ENCODE measurements at regions not wholly inside any gene's neighbourhood (a gene's known extent, or its start where the extent isn't known, plus 50 kb on each side); places are given as distances from the start of the nearest gene placed in this dataset.

DNA sequence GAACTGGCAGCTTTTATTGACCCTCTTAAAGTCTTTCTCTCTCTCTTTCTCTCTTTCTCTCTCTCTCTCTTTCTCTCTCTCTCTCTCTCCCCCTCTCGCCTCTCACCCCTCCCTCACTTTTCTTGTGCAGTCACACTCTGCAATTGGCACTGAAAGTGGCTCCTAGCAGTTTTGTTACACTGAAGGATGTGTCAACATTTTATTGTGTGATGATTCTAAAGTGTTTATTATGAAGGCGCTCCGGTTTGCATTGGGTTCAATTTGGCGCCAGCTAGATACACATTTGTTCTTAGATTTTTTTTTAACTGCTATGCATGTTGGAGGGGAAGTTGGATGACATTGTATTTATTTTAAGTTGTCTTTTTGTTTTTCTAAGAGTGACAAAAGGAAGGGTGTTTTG is 64.0 kb upstream of the CHRM3 start:
- in situ Hi-C loops (cut with HindIII; ENCODE audit: low sequenced_read_pairs), result no loop called here
- no peak for DNase-seq (ENCODE audit: low read depth)
- TF ChIP-seq, protein P1, sequence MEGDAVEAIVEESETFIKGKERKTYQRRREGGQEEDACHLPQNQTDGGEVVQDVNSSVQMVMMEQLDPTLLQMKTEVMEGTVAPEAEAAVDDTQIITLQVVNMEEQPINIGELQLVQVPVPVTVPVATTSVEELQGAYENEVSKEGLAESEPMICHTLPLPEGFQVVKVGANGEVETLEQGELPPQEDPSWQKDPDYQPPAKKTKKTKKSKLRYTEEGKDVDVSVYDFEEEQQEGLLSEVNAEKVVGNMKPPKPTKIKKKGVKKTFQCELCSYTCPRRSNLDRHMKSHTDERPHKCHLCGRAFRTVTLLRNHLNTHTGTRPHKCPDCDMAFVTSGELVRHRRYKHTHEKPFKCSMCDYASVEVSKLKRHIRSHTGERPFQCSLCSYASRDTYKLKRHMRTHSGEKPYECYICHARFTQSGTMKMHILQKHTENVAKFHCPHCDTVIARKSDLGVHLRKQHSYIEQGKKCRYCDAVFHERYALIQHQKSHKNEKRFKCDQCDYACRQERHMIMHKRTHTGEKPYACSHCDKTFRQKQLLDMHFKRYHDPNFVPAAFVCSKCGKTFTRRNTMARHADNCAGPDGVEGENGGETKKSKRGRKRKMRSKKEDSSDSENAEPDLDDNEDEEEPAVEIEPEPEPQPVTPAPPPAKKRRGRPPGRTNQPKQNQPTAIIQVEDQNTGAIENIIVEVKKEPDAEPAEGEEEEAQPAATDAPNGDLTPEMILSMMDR (IDR thresholded peaks at IDR 0.05; ENCODE audit: low read depth, low read length, missing control alignments), result no peak
- no peak overlapping the region for H3K4me3 ChIP-seq (ENCODE audit: low read depth, low read length)

DNA sequence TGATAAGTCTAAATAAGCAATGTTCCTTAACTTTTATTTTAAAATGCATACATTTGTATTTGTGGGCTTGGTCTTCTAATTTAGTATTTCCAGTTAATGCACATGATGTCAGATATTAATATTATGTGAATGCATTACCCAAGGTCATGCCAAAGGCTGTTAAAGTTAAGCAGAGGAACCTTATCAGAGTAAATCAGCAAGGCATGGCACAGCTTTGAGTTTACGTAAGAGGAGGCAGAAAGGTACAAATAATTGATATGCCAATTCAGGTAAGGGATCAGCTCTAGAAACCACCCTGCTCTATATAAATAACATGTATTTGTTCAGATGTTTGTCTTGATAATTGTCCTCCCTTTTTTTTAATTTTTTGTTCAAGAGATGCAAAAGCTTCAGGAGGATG is 64.5 kb upstream of the CHRM3 start:
- TF ChIP-seq, protein P1 (IDR thresholded peaks at IDR 0.05; ENCODE audit: low read depth, low read length, missing control alignments), result no peak
- no peak for DNase-seq (ENCODE audit: low read depth)
- no peak overlapping the region for H3K4me3 ChIP-seq (ENCODE audit: low read depth, low read length)
- in situ Hi-C loops (cut with HindIII; ENCODE audit: low sequenced_read_pairs), result no loop called here

DNA sequence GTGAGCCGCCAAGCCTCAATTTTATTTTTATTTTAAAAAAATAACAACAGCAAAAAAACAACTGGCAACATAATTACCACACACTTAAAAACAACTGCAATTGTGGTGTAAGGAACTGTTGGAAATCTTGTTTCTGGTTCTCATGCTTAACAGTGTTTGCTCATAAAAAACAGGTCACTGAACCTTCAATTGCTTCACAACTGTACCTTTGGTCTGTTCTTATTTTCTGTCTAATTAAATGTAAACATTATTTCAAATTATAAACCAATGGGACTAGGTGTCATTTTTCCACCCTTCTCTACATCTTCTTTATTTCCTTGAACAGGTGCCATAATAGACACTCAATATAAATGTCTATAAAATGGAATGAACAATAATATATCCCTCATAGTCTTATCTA is 68.4 kb upstream of the CHRM3 start:
- TF ChIP-seq, protein P1 (IDR thresholded peaks at IDR 0.05; ENCODE audit: low read depth, low read length, missing control alignments), result no peak
- no peak overlapping the region for H3K4me3 ChIP-seq (ENCODE audit: low read depth, low read length)
- no peak for DNase-seq (ENCODE audit: low read depth)
- in situ Hi-C loops (cut with HindIII; ENCODE audit: low sequenced_read_pairs), result no loop called here

DNA sequence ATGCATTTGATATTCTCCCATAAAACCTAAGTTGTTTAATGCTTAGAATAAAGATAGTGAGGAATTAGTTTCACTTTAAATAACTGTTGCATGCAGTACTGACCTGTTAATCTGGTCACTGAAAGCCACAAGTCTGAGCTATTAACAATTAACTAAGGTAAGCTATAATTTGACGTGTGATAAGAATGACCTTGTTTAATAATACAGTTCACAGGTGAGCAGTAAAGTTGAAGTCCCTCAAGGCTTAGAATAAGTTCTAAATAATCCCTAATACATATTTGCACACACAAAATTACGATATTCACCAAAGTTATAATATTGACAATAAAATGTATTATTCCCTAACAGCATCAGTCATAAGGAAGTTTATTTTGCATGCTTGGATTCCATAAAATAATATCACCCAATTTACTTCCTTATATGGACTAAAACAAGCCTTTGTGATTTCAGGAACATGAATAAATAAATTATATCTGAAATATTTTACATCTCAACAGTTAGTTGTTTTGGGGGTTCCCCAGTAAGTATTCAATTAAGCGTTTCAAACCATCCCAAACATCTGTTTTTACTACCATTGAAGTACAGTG is 70.6 kb upstream of the CHRM3 start:
- DNase-seq (ENCODE audit: low read depth), result no peak
- in situ Hi-C loops (cut with HindIII; ENCODE audit: low sequenced_read_pairs), result no loop called here
- TF ChIP-seq, protein P1 (IDR thresholded peaks at IDR 0.05; ENCODE audit: low read depth, low read length, missing control alignments), result no peak
- no peak overlapping the region for H3K4me3 ChIP-seq (ENCODE audit: low read depth, low read length)

DNA sequence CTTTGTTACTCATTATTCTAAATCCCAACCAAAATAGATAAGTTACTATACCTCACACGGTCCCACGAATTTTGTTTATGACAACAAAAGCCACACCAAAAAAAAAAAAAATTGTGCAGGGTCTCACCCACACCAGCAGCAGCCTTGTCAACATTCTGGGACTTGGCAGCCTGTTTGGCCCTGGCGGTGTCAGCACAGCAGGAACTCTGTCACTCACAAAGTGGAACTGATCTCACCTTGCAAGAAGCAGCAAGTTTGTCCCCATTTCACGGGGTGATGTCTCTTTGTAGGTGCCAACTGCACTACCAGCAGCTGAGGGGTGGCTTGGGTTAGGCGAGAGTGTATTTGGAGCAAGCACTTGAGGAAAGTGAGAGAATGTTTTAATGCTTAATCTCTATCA is 75.0 kb upstream of the CHRM3 start:
- in situ Hi-C loops (cut with HindIII; ENCODE audit: low sequenced_read_pairs), result no loop called here
- DNase-seq (ENCODE audit: low read depth), result no peak
- TF ChIP-seq, protein P1 (IDR thresholded peaks at IDR 0.05; ENCODE audit: low read depth, low read length, missing control alignments), result no peak
- H3K4me3 ChIP-seq (ENCODE audit: low read depth, low read length), result no peak overlapping the region

DNA sequence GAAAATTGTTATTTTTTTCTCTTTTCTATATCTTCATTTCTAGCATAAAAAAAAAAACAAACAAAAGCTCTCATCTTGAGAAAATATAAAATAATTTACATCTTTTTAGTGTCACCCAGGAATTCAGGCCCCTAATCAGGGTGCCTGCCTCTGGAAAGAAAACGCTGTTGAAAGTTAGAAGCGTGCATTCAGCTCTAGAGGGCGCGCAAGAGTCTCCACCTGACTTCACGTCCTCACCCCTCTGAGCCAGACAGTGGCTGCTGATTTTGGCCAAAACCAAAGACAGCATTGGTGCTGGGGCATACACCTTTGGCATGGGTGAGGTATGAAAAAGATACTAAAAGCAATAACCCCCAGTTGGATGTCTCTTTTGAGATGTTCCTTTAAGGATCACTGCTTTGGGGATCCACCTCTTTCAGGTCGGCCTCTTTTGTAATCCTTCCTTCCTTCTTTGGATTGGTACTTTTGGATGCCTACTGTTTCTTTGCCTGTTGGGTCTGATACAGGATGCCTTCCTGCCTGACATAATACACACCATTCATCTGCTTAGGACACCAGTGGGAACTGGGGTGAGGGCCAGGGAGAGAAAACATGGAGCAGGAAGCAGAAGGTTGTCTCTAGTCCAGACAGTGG is 77.6 kb upstream of the CHRM3 start:
- TF ChIP-seq, protein P1 (IDR thresholded peaks at IDR 0.05; ENCODE audit: low read depth, low read length, missing control alignments), result peak; percentile 69
- no peak overlapping the region for H3K4me3 ChIP-seq (ENCODE audit: low read depth, low read length)
- in situ Hi-C loops (cut with HindIII; ENCODE audit: low sequenced_read_pairs), result no loop called here
- DNase-seq (ENCODE audit: low read depth), result no peak
